Keratinocyte (primary cell): ENCODE measurements at regions not wholly inside any gene's neighbourhood (a gene's known extent, or its start where the extent isn't known, plus 50 kb on each side); places are given as distances from the start of the nearest gene placed in this dataset.

Experiments used
- CTCF ChIP-seq, 3 experiments: IDR thresholded peaks in 1 of 3; conservative IDR thresholded peaks in 1 of 3; optimal IDR thresholded peaks in 1 of 3; 2 replicates in 2 of 3; 3 replicates in 1 of 3; pipeline versions ENCODE3 to v1.5.1; 2011; ENCODE audit warnings: low read length in 3 of 3, mild to moderate bottlenecking in 3 of 3, moderate library complexity in 2 of 3, control low read depth in 1 of 3, inconsistent platforms in 1 of 3; ENCODE audit not compliant: insufficient read depth in 2 of 3; ENCODE audit errors: extremely low read depth in 1 of 3
- EZH2 ChIP-seq: IDR thresholded peaks from one replicate; pipeline ENCODE4 v1.6.1; 2012; ENCODE audit warnings: inconsistent platforms, mild to moderate bottlenecking, low read length, moderate library complexity

DNA sequence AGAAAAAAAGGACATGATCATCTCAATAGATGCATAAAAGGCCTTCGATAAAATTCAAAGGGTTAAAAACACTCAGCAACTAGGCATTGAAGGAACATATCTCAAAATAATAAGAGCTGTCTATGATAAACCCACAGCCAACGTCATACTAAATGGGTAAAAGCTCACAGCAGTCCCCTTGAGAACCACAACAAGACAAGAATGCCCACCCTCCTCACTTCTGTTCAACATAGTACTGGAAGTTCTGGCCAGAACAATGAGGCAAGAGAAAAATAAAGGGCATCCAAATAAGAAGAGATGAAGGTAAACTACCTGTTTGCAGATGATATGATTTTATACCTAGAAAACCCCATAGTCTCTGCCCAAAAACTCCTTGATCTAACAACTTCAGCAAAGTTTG is 619.7 kb upstream of the LMCD1 start:
- TF ChIP-seq CTCF (optimal IDR thresholded peaks at IDR 0.05 in 1 of 3, IDR thresholded peaks at IDR 0.05 in 1 of 3, conservative IDR thresholded peaks at IDR 0.05 in 1 of 3; ENCODE audit: extremely low read depth in 1 of 3, insufficient read depth in 2 of 3, low read length in 3 of 3) (no peak), EZH2 (no peak)
